OCI-LY7 (cell line): ENCODE measurements at regions not wholly inside any gene's neighbourhood (a gene's known extent, or its start where the extent isn't known, plus 50 kb on each side); places are given as distances from the start of the nearest gene placed in this dataset.
"Not testable (repeated sequence)": the region's sequence is repeated elsewhere in the genome, so short reads cannot be mapped to it uniquely, and the experiment has no call there.

ENCODE experiments used
- CTCF ChIP-seq: fragments of 200-600 bp; sonication (generic); conservative IDR thresholded peaks from 2 replicates; pipeline ENCODE4 v1.5.1; 2014; ENCODE audit warnings: mild to moderate bottlenecking, antibody characterized with exemption, low read length, moderate library complexity, mixed read lengths
- EZH2phosphoT487 ChIP-seq: fragments of 200-600 bp; sonication (generic); IDR thresholded peaks from 2 replicates; pipeline ENCODE4 v1.6.1; 2018; ENCODE audit warnings: low read depth, borderline replicate concordance, mild to moderate bottlenecking, mixed run types, antibody characterized with exemption, low read length, moderate library complexity, mixed read lengths

GRCh38 chr13:68890101-68890500 is 1217.5 kb upstream of the ATXN8OS start:
- TF ChIP-seq CTCF, EZH2phosphoT487: not testable (repeated sequence)
